Right lobe of liver (tissue), 6 donors: ENCODE measurements at regions not wholly inside any gene's neighbourhood (a gene's known extent, or its start where the extent isn't known, plus 50 kb on each side); places are given as distances from the start of the nearest gene placed in this dataset.

Source experiments
- ATAC-seq, 4 donors: fragments of 200-7000 bp; cut with Tn5 transposase; one replicate each; pipeline ENCODE4 v1.9.1; 2020; ENCODE audit warnings: mild to moderate bottlenecking in 4 of 4, moderate library complexity in 4 of 4
- DNase-seq, 3 donors: peaks; one replicate each; pipeline ENCODE4 v3.0.0-alpha.2; 2020
- H3K27ac ChIP-seq, 3 donors: fragments of 200-600 bp; one replicate each; pipeline ENCODE4 v1.8.0; 2022
- H3K27me3 ChIP-seq, 2 donors: fragments of 200-600 bp; one replicate each; pipeline ENCODE4 v1.8.0; 2022
- H3K36me3 ChIP-seq, 4 donors: fragments of 200-600 bp; sonication (generic) in 1 of 4; one replicate each; pipeline versions ENCODE4 v1.5.1 to v1.8.0; 2017 to 2022; ENCODE audit warnings: control low read depth in 1 of 4
- H3K4me1 ChIP-seq, 4 donors: fragments of 200-600 bp; sonication (generic) in 1 of 4; one replicate each; pipeline versions ENCODE4 v1.5.1 to v1.8.0; 2017 to 2022; ENCODE audit warnings: control low read depth in 1 of 4
- H3K4me3 ChIP-seq, 3 donors: fragments of 200-600 bp; one replicate each; pipeline ENCODE4 v1.8.0; 2022
- H3K9me3 ChIP-seq, 4 donors: fragments of 200-600 bp; sonication (generic) in 1 of 4; one replicate each; pipeline versions ENCODE4 v1.5.1 to v1.8.0; 2017 to 2022; ENCODE audit warnings: control low read depth in 1 of 4
- CTCF ChIP-seq, 4 donors: fragments of 200-600 bp in 3 of 4; fragments of 450-650 bp in 1 of 4; IDR thresholded peaks; one replicate each; pipeline versions ENCODE4 v1.5.1 to v1.8.0; 2016 to 2022; ENCODE audit warnings: antibody characterized with exemption in 4 of 4, mild to moderate bottlenecking in 2 of 4
- POLR2A ChIP-seq: fragments of 450-650 bp; IDR thresholded peaks from one replicate; pipeline ENCODE4 v1.6.1; 2017; ENCODE audit warnings: antibody characterized with exemption, mild to moderate bottlenecking
- WGBS: methylation state at CpG from one replicate; pipeline ENCODE4 v1.1.6; 2018; ENCODE audit warnings: low coverage, low lambda C conversion rate; ENCODE audit not compliant: insufficient coverage; ENCODE audit errors: missing lambda C conversion rate; 5-methylcytosine and 5-hydroxymethylcytosine counted together
- intact Hi-C, 2 donors: fragments of 100-400 bp; cut with DNase I; formaldehyde crosslinking; loops; one replicate each; pipeline versions ENCODE4 v1.11.2 to v1.14.1; 2022
- donor health status: DM: no; HTN: yes; CAD: no.
- donor health status: DM: no; HTN: no; CAD: no.
- donor health status: DM: no; HTN: no; CAD: no.
- donor health status: DM: no; HTN: yes; CAD: no.
- donor health status: DM: no; HTN: yes; CAD: no.

GRCh38 chr14:43898687-43899086 lies 608.4 kb downstream of the FSCB start:
- ATAC-seq, result no peak
- TF ChIP-seq POLR2A, result no peak
- no peak for TF ChIP-seq CTCF (IDR thresholded peaks at IDR 0.05)
- intact Hi-C loops, result no loop called here

GRCh38 chr14:43896044-43896443 lies 611.0 kb downstream of the FSCB start:
- DNase-seq (no peak), ATAC-seq (no peak)
- Histone ChIP-seq H3K4me1 (peaks cover 0 to 3% (median 0%) of the 10 kb centered on the region in 4 donors), H3K27me3 (no peaks in the 10 kb centered on the region), H3K36me3 (no peaks in the 10 kb centered on the region), H3K4me3 (no peak overlapping the region), H3K9me3 (no peaks in the 10 kb centered on the region), H3K27ac (no peak overlapping the region)
- intact Hi-C loops, result no loop called here
- TF ChIP-seq POLR2A (no peak), CTCF (IDR thresholded peaks at IDR 0.05) (no peak)
- WGBS, result 25% methylated on average over 2 of the region's 2 CpGs

More at GRCh38 chr14:43898687-43899086, 608.4 kb downstream of the FSCB start:
- WGBS, result 57% methylated on average over 2 of the region's 2 CpGs
- Histone ChIP-seq H3K9me3 (no peaks in the 10 kb centered on the region), H3K27me3 (no peaks in the 10 kb centered on the region), H3K36me3 (no peaks in the 10 kb centered on the region), H3K4me3 (no peak overlapping the region), H3K27ac (no peak overlapping the region), H3K4me1 (peaks cover 0 to 3% (median 0%) of the 10 kb centered on the region in 4 donors)
- DNase-seq, result no peak

GRCh38 chr14:43894534-43894933 lies 612.5 kb downstream of the FSCB start:
- H3K4me3 ChIP-seq, result no peak overlapping the region
- DNase-seq, result no peak
- no peaks in the 10 kb centered on the region for H3K9me3 ChIP-seq
- H3K27me3 ChIP-seq, result no peaks in the 10 kb centered on the region
- no peaks in the 10 kb centered on the region for H3K36me3 ChIP-seq
- no peak overlapping the region for H3K27ac ChIP-seq
- H3K4me1 ChIP-seq, result no peaks in the 10 kb centered on the region
- intact Hi-C loops, result no loop called here
- ATAC-seq, result no peak
- TF ChIP-seq CTCF (IDR thresholded peaks at IDR 0.05) (peak; percentile 9 to 51 (median 40)), POLR2A (no peak)
- 58% methylated on average over 3 of the region's 3 CpGs for WGBS

GRCh38 chr14:43887523-43887922 lies 619.6 kb downstream of the FSCB start:
- DNase-seq (no peak), ATAC-seq (no peak)
- Histone ChIP-seq H3K36me3 (no peaks in the 10 kb centered on the region), H3K4me3 (no peak overlapping the region), H3K27me3 (no peaks in the 10 kb centered on the region), H3K9me3 (no peaks in the 10 kb centered on the region), H3K27ac (no peak overlapping the region), H3K4me1 (no peaks in the 10 kb centered on the region)
- intact Hi-C loops, result no loop called here
- WGBS, result 93% methylated on average over 2 of the region's 2 CpGs
- TF ChIP-seq POLR2A, result no peak
- no peak for TF ChIP-seq CTCF (IDR thresholded peaks at IDR 0.05)
